Retinal pigment epithelial cell (primary cell): ENCODE measurements at regions not wholly inside any gene's neighbourhood (a gene's known extent, or its start where the extent isn't known, plus 50 kb on each side); places are given as distances from the start of the nearest gene placed in this dataset.

Source experiments
- DNase-seq: peaks from one replicate; pipeline ENCODE4 v3.0.0-alpha.2; 2010; ENCODE audit warnings: low read depth
- H3K4me3 ChIP-seq: 2 replicates; pipeline ENCODE4 v1.5.1; 2011; ENCODE audit warnings: mild to moderate bottlenecking, low read length, control low read depth, moderate library complexity
- TF ChIP-seq, protein P1 (sequence below): conservative IDR thresholded peaks from 2 replicates; pipeline ENCODE4 v1.5.1; 2011; ENCODE audit warnings: low read depth, low read length, control low read depth, inconsistent platforms

GRCh38 chr1:115401676-115402075 is 63.6 kb upstream of the NGF start:
- H3K4me3 ChIP-seq, result no peak overlapping the region
- TF ChIP-seq, protein P1, sequence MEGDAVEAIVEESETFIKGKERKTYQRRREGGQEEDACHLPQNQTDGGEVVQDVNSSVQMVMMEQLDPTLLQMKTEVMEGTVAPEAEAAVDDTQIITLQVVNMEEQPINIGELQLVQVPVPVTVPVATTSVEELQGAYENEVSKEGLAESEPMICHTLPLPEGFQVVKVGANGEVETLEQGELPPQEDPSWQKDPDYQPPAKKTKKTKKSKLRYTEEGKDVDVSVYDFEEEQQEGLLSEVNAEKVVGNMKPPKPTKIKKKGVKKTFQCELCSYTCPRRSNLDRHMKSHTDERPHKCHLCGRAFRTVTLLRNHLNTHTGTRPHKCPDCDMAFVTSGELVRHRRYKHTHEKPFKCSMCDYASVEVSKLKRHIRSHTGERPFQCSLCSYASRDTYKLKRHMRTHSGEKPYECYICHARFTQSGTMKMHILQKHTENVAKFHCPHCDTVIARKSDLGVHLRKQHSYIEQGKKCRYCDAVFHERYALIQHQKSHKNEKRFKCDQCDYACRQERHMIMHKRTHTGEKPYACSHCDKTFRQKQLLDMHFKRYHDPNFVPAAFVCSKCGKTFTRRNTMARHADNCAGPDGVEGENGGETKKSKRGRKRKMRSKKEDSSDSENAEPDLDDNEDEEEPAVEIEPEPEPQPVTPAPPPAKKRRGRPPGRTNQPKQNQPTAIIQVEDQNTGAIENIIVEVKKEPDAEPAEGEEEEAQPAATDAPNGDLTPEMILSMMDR, result no peak
- no peak for DNase-seq

DNA sequence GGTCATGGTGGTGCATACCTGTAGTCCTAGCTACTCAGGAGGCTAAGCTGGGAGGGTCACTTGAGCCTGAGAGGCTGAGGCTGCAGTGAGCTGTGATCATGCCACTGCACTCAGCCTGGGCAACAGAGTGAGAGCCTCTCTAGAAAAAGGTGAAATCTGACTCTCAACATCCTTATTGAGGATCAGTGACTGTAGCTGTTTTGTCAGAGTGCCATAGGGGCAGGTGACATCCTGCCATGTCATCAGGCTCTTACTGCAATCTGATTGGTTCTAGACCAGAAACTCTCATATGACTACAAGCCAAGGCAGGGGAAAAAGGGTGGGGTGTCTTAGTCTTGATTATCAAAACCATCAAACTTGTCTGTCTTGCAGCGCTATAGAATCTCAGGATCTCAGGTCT is 62.8 kb upstream of the NGF start:
- no peak overlapping the region for H3K4me3 ChIP-seq
- no peak for DNase-seq
- TF ChIP-seq, protein P1, result no peak

- no peak for DNase-seq
- TF ChIP-seq, protein P1, result no peak
- no peak overlapping the region for H3K4me3 ChIP-seq
Observed at GRCh38 chr1:115400426-115400825, 62.4 kb upstream of the NGF start.

DNA sequence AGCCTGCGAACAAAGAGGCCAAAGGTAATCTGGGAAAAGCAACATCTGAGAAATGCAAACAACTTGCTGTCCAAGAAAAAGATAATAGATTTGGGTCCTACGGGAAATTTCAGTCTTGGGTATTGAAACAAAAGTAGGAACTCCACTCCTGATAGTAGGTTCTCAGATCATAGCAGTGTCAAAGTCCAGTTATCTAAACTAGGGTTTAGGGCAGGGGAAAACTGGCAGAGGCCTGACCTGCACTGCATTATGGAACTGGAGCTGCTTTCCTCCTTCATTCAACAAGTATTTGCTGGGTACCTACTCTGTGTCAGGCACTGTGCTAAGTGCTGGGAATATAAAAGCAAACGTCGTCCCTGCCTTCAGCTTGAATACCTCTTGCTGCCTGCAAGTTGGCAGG is 60.7 kb upstream of the NGF start:
- TF ChIP-seq, protein P1, result no peak
- DNase-seq, result no peak
- H3K4me3 ChIP-seq, result no peak overlapping the region
